Fibroblast of the aortic adventitia (primary cell): ENCODE measurements at regions not wholly inside any gene's neighbourhood (a gene's known extent, or its start where the extent isn't known, plus 50 kb on each side); places are given as distances from the start of the nearest gene placed in this dataset.
A peak's percentile ranks its signal among the peaks of the same experiment; 100 is the strongest.

Experiments used
- DNase-seq: peaks from one replicate; pipeline ENCODE4 v3.0.0-alpha.2; 2010; ENCODE audit warnings: low read depth
- H3K4me3 ChIP-seq: 2 replicates; pipeline ENCODE4 v1.5.1; 2011; ENCODE audit warnings: low read depth, mild to moderate bottlenecking, control low read depth, low read length, moderate library complexity
- CTCF ChIP-seq: IDR thresholded peaks from 2 replicates; pipeline ENCODE4 v1.5.1; 2011; ENCODE audit warnings: mild to moderate bottlenecking, low read length, control low read depth, inconsistent platforms; ENCODE audit not compliant: insufficient read depth

GRCh38 chr4:117311215-117311614, 225.8 kb upstream of the TRAM1L1 start:
- no peak overlapping the region for H3K4me3 ChIP-seq
- TF ChIP-seq CTCF = no peak

GRCh38 chr4:117311989-117312388, 226.6 kb upstream of the TRAM1L1 start:
- no peak overlapping the region for H3K4me3 ChIP-seq
- no peak for DNase-seq
- TF ChIP-seq CTCF = no peak

More at GRCh38 chr4:117311215-117311614, 225.8 kb upstream of the TRAM1L1 start:
- DNase-seq = no peak

- DNase-seq = peak; percentile 6
- no peak overlapping the region for H3K4me3 ChIP-seq
- no peak for TF ChIP-seq CTCF
These were observed 239.6 kb upstream of the TRAM1L1 start for GRCh38 chr4:117324851-117325491.

GRCh38 chr4:117326091-117326490, 240.7 kb upstream of the TRAM1L1 start:
- DNase-seq = no peak
- H3K4me3 ChIP-seq = no peak overlapping the region
- TF ChIP-seq CTCF = no peak

GRCh38 chr4:117327491-117327890, 242.1 kb upstream of the TRAM1L1 start:
- TF ChIP-seq CTCF = no peak
- H3K4me3 ChIP-seq = no peak overlapping the region
- no peak for DNase-seq

- TF ChIP-seq CTCF = no peak
- no peak overlapping the region for H3K4me3 ChIP-seq
- DNase-seq = no peak
These were observed 243.0 kb upstream of the TRAM1L1 start for GRCh38 chr4:117328333-117328732.

GRCh38 chr4:117331817-117332216, 246.4 kb upstream of the TRAM1L1 start:
- H3K4me3 ChIP-seq = no peak overlapping the region
- no peak for TF ChIP-seq CTCF
- DNase-seq = no peak
